ENCODE measurements at regions not wholly inside any gene's neighbourhood (a gene's known extent, or its start where the extent isn't known, plus 50 kb on each side); places are given as distances from the start of the nearest gene placed in this dataset.

DNA sequence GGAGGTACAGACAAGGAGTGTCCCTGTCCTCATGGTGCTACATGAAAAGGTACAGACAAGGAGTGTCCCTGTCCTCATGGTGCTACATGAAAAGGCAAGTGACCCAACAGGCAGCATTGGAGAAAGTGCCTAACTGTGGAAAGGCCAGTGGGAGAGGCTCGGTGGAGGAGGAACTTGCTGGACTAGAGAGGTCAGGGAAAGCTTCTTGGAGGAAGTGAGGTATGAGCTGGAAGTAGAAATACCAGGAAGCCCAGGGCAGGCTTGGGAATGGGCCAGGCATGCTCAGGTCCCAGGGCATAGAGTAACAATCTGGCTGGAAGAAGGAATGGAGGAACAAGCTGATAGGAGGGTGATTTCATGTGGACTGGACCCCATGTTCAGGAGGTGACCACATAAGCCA lies 59.8 kb upstream of the FNDC1 start:
- Histone ChIP-seq H4K12ac (ENCODE audit: low read depth, low read length) (no peak overlapping the region), H3K4me2 (ENCODE audit: low read length) (no peak overlapping the region), H2BK120ac (ENCODE audit: insufficient read depth, low read length, poor library complexity) (no peak overlapping the region), H3K4me3 (ENCODE audit: low read depth, low read length) (no peak overlapping the region), H3K4me1 (ENCODE audit: control insufficient read depth in 1 of 2, insufficient read depth in 2 of 2, low read length in 2 of 2) (no peaks in the 10 kb centered on the region), H3K79me1 (ENCODE audit: low read length) (no peaks in the 10 kb centered on the region), H3K9me3 (ENCODE audit: insufficient read depth, low read depth, low read length) (peaks cover 2% of the 10 kb centered on the region), H3K18ac (ENCODE audit: low read length) (no peak overlapping the region), H3K79me2 (ENCODE audit: control insufficient read depth, insufficient read depth, low read length, poor library complexity) (no peaks in the 10 kb centered on the region), H2AFZ (ENCODE audit: insufficient read depth, low read length, poor library complexity) (no peak overlapping the region), H3K27ac (ENCODE audit: low read depth, low read length) (no peak overlapping the region), H3K4ac (ENCODE audit: low read depth, low read length) (no peak overlapping the region), H2BK12ac (ENCODE audit: low read length) (no peak overlapping the region), H3K36me3 (ENCODE audit: control insufficient read depth in 1 of 2, insufficient read depth in 2 of 2, low read length in 2 of 2) (no peaks in the 10 kb centered on the region), H3K27me3 (ENCODE audit: insufficient read depth, low read length) (no peaks in the 10 kb centered on the region), H3K14ac (ENCODE audit: low read length) (no peak overlapping the region), H2AK5ac (ENCODE audit: low read length) (no peak overlapping the region), H3K9ac (ENCODE audit: low read length) (no peak overlapping the region), H4K91ac (ENCODE audit: low read depth, low read length) (no peak overlapping the region), H2BK5ac (ENCODE audit: low read depth, low read length, poor library complexity) (no peak overlapping the region), H4K8ac (ENCODE audit: low read depth, low read length) (no peak overlapping the region), H3K23ac (ENCODE audit: low read length) (no peak overlapping the region)
- WGBS (ENCODE audit: extremely low coverage, insufficient coverage, insufficient read length): no CpG with 5 or more reads among the region's 1 CpG
- DNase-seq: no peak

DNA sequence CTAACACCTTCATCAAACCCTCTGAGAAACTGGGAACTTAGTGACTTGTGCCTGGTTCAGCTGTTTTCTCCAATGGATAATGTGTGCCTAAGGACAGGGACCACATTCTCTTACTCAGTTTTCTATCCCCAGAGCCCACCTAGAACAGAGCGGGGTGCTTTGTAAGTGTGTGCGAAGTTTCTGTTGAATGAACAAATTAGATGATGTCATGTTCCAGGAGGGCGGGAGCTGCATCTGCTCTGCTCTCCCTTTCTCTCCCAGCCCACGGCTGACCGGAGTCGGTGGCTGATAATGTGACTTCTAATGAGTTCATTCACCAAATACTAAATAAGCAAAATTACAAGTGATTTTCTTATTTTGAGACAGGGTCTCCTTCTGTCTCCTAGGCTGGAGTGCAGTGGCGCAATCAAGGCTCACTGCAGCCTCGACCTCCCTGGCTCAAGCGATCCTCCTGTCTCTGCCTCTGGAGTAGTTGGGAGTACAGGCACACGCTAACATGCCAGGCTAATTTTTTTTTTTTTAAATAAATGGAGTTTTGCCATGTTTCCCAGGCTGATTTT lies 60.7 kb upstream of the FNDC1 start:
- no peaks in the 10 kb centered on the region for H3K4me1 ChIP-seq (ENCODE audit: control insufficient read depth in 1 of 2, insufficient read depth in 2 of 2, low read length in 2 of 2)
- DNase-seq: no peak
- H3K27me3 ChIP-seq (ENCODE audit: insufficient read depth, low read length): no peaks in the 10 kb centered on the region
- no peak overlapping the region for H3K27ac ChIP-seq (ENCODE audit: low read depth, low read length)
- no peaks in the 10 kb centered on the region for H3K79me2 ChIP-seq (ENCODE audit: control insufficient read depth, insufficient read depth, low read length, poor library complexity)
- H2BK5ac ChIP-seq (ENCODE audit: low read depth, low read length, poor library complexity): no peak overlapping the region
- no peak overlapping the region for H2BK120ac ChIP-seq (ENCODE audit: insufficient read depth, low read length, poor library complexity)
- H3K14ac ChIP-seq (ENCODE audit: low read length): no peak overlapping the region
- no peaks in the 10 kb centered on the region for H3K36me3 ChIP-seq (ENCODE audit: control insufficient read depth in 1 of 2, insufficient read depth in 2 of 2, low read length in 2 of 2)
- no peak overlapping the region for H4K12ac ChIP-seq (ENCODE audit: low read depth, low read length)
- WGBS (ENCODE audit: extremely low coverage, insufficient coverage, insufficient read length): no CpG with 5 or more reads among the region's 10 CpGs
- no peak overlapping the region for H2BK12ac ChIP-seq (ENCODE audit: low read length)
- no peak overlapping the region for H3K18ac ChIP-seq (ENCODE audit: low read length)
- no peak overlapping the region for H3K4me2 ChIP-seq (ENCODE audit: low read length)
- no peaks in the 10 kb centered on the region for H3K79me1 ChIP-seq (ENCODE audit: low read length)
- H4K91ac ChIP-seq (ENCODE audit: low read depth, low read length): no peak overlapping the region
- H3K9ac ChIP-seq (ENCODE audit: low read length): no peak overlapping the region
- H2AK5ac ChIP-seq (ENCODE audit: low read length): no peak overlapping the region
- H3K23ac ChIP-seq (ENCODE audit: low read length): no peak overlapping the region
- peaks cover 2% of the 10 kb centered on the region for H3K9me3 ChIP-seq (ENCODE audit: insufficient read depth, low read depth, low read length)
- no peak overlapping the region for H3K4me3 ChIP-seq (ENCODE audit: low read depth, low read length)
- no peak overlapping the region for H4K8ac ChIP-seq (ENCODE audit: low read depth, low read length)
- H2AFZ ChIP-seq (ENCODE audit: insufficient read depth, low read length, poor library complexity): no peak overlapping the region
- H3K4ac ChIP-seq (ENCODE audit: low read depth, low read length): no peak overlapping the region

DNA sequence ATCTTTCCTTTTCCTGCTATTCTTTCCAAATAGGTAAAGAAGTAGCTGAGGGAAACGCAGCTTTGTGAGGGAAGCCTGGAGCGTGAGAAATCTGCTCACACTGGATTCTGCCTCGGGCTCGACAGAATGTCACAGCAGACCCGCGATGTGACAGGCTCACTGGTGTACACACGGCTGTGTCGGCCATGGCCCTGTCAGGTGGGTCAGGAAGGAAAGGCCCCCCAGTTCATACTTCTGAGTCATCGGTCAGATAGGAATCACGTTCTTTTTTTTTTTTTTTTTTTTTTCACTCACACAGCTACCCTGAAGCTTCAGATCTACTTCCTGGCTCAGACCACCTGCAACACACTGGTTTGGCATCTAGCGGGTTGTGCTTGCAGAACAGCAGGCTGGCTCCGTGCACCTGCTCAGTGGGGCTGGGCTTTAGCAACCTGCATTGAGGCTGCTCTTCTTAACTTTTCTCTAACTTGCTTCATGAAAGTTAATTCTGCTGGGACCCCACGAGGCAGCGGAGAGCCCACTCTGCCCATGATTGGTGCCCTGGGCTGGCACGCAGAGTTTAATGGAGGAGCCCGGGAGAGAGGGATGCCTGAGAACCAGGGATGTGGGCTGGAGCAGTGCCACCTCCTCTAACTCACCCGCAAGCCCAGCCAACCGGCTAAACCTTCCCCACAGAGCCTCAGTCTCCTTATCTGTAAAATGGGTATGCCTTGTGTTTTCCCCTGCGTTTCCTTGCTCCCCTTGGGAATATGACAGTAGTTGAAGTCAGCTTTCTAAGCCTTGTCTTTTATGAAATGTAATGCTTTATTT lies 61.5 kb upstream of the FNDC1 start:
- H2AFZ ChIP-seq (ENCODE audit: insufficient read depth, low read length, poor library complexity): no peak overlapping the region
- H2BK5ac ChIP-seq (ENCODE audit: low read depth, low read length, poor library complexity): no peak overlapping the region
- WGBS (ENCODE audit: extremely low coverage, insufficient coverage, insufficient read length): no CpG with 5 or more reads among the region's 19 CpGs
- H3K18ac ChIP-seq (ENCODE audit: low read length): no peak overlapping the region
- peaks cover 2% of the 10 kb centered on the region for H3K9me3 ChIP-seq (ENCODE audit: insufficient read depth, low read depth, low read length)
- H4K91ac ChIP-seq (ENCODE audit: low read depth, low read length): no peak overlapping the region
- no peak overlapping the region for H3K4me3 ChIP-seq (ENCODE audit: low read depth, low read length)
- no peak overlapping the region for H2BK120ac ChIP-seq (ENCODE audit: insufficient read depth, low read length, poor library complexity)
- H3K36me3 ChIP-seq (ENCODE audit: control insufficient read depth in 1 of 2, insufficient read depth in 2 of 2, low read length in 2 of 2): no peaks in the 10 kb centered on the region
- H3K23ac ChIP-seq (ENCODE audit: low read length): no peak overlapping the region
- DNase-seq: no peak
- H3K9ac ChIP-seq (ENCODE audit: low read length): no peak overlapping the region
- H2BK12ac ChIP-seq (ENCODE audit: low read length): no peak overlapping the region
- no peak overlapping the region for H3K27ac ChIP-seq (ENCODE audit: low read depth, low read length)
- H3K79me1 ChIP-seq (ENCODE audit: low read length): no peaks in the 10 kb centered on the region
- no peak overlapping the region for H4K8ac ChIP-seq (ENCODE audit: low read depth, low read length)
- H3K4me1 ChIP-seq (ENCODE audit: control insufficient read depth in 1 of 2, insufficient read depth in 2 of 2, low read length in 2 of 2): no peaks in the 10 kb centered on the region
- no peaks in the 10 kb centered on the region for H3K27me3 ChIP-seq (ENCODE audit: insufficient read depth, low read length)
- H3K4ac ChIP-seq (ENCODE audit: low read depth, low read length): no peak overlapping the region
- H3K14ac ChIP-seq (ENCODE audit: low read length): no peak overlapping the region
- H3K4me2 ChIP-seq (ENCODE audit: low read length): no peak overlapping the region
- no peaks in the 10 kb centered on the region for H3K79me2 ChIP-seq (ENCODE audit: control insufficient read depth, insufficient read depth, low read length, poor library complexity)
- no peak overlapping the region for H2AK5ac ChIP-seq (ENCODE audit: low read length)
- no peak overlapping the region for H4K12ac ChIP-seq (ENCODE audit: low read depth, low read length)

DNA sequence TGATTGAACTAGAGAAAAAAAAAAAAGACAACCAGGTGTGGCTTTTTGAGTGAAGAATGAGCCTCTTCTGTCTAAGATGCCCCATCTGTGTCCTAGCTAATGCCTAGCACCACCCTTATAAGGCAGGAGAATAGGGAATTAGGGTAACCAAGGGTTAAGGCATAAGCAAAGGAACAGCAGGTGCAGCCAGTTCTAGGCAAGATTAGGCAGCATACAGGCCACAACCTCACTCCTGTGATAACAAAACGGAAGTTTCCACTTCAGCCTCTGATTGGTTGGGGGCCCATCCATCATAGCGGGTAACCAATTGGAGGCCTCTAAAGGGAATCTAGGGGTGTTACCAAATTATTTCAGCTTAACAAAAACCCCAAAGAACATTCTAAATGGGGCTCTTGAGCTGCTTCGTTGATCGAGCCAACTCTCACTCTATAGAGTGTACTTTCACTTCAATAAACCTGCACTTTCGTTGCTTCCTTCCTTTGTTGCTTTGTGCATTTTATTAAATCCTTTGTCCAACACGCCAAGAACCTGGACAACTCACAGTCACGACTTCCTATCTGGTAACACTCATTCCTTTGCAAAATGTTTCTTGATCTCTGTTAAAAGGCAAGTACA lies 61.9 kb upstream of the TAGAP start:
- no peak overlapping the region for H3K9ac ChIP-seq (ENCODE audit: low read length)
- H3K27me3 ChIP-seq (ENCODE audit: insufficient read depth, low read length): no peaks in the 10 kb centered on the region
- no peak overlapping the region for H2BK5ac ChIP-seq (ENCODE audit: low read depth, low read length, poor library complexity)
- H2BK120ac ChIP-seq (ENCODE audit: insufficient read depth, low read length, poor library complexity): no peak overlapping the region
- H3K4ac ChIP-seq (ENCODE audit: low read depth, low read length): no peak overlapping the region
- no peak overlapping the region for H4K12ac ChIP-seq (ENCODE audit: low read depth, low read length)
- no peak overlapping the region for H3K14ac ChIP-seq (ENCODE audit: low read length)
- H2BK12ac ChIP-seq (ENCODE audit: low read length): no peak overlapping the region
- no peaks in the 10 kb centered on the region for H3K36me3 ChIP-seq (ENCODE audit: control insufficient read depth in 1 of 2, insufficient read depth in 2 of 2, low read length in 2 of 2)
- no peaks in the 10 kb centered on the region for H3K4me1 ChIP-seq (ENCODE audit: control insufficient read depth in 1 of 2, insufficient read depth in 2 of 2, low read length in 2 of 2)
- H3K79me2 ChIP-seq (ENCODE audit: control insufficient read depth, insufficient read depth, low read length, poor library complexity): no peaks in the 10 kb centered on the region
- H4K8ac ChIP-seq (ENCODE audit: low read depth, low read length): no peak overlapping the region
- no peak overlapping the region for H3K27ac ChIP-seq (ENCODE audit: low read depth, low read length)
- no peak overlapping the region for H3K18ac ChIP-seq (ENCODE audit: low read length)
- WGBS (ENCODE audit: extremely low coverage, insufficient coverage, insufficient read length): no CpG with 5 or more reads among the region's 7 CpGs
- H3K79me1 ChIP-seq (ENCODE audit: low read length): no peaks in the 10 kb centered on the region
- no peak overlapping the region for H2AFZ ChIP-seq (ENCODE audit: insufficient read depth, low read length, poor library complexity)
- H3K4me2 ChIP-seq (ENCODE audit: low read length): no peak overlapping the region
- DNase-seq: peak; percentile 42 to 78
- H3K23ac ChIP-seq (ENCODE audit: low read length): no peak overlapping the region
- H3K9me3 ChIP-seq (ENCODE audit: insufficient read depth, low read depth, low read length): peaks cover 2% of the 10 kb centered on the region
- no peak overlapping the region for H3K4me3 ChIP-seq (ENCODE audit: low read depth, low read length)
- H2AK5ac ChIP-seq (ENCODE audit: low read length): no peak overlapping the region
- H4K91ac ChIP-seq (ENCODE audit: low read depth, low read length): no peak overlapping the region
